Vagina (tissue), 2 donors: ENCODE measurements at regions not wholly inside any gene's neighbourhood (a gene's known extent, or its start where the extent isn't known, plus 50 kb on each side); places are given as distances from the start of the nearest gene placed in this dataset.

Source experiments
- CTCF ChIP-seq, 3 experiments: fragments of 450-650 bp in 2 of 3; fragments of 200-600 bp in 1 of 3; sonication (generic) in 1 of 3; IDR thresholded peaks; one replicate each; pipeline ENCODE4 v1.5.1; 2017 to 2019; ENCODE audit warnings: antibody characterized with exemption in 3 of 3, mild to moderate bottlenecking in 2 of 3, moderate library complexity in 2 of 3
- POLR2A ChIP-seq, 2 donors: fragments of 450-650 bp; IDR thresholded peaks; one replicate each; pipeline ENCODE4 v1.6.1; 2017; ENCODE audit warnings: antibody characterized with exemption in 2 of 2, mild to moderate bottlenecking in 2 of 2, moderate library complexity in 2 of 2
- POLR2AphosphoS5 ChIP-seq, 2 donors: sonication (generic); formaldehyde crosslinking; IDR thresholded peaks; one replicate each; pipeline ENCODE4 v1.9.0; 2017; ENCODE audit warnings: antibody characterized with exemption in 2 of 2, mild to moderate bottlenecking in 2 of 2, low read depth in 1 of 2; ENCODE audit not compliant: insufficient read depth in 1 of 2

GRCh38 chr1:68831281-68831680 lies 334.4 kb upstream of the DEPDC1 start:
- TF ChIP-seq CTCF (IDR thresholded peaks at IDR 0.05), result no peak
- TF ChIP-seq POLR2A (IDR thresholded peaks at IDR 0.05), result no peak
- TF ChIP-seq POLR2AphosphoS5 (IDR thresholded peaks at IDR 0.05; ENCODE audit: insufficient read depth in 1 of 2, low read depth in 1 of 2), result no peak
